GM12864 (cell line): ENCODE measurements at regions not wholly inside any gene's neighbourhood (a gene's known extent, or its start where the extent isn't known, plus 50 kb on each side); places are given as distances from the start of the nearest gene placed in this dataset.

Source experiments
- DNase-seq: peaks from one replicate; pipeline ENCODE4 v3.0.0-alpha.2; 2011; ENCODE audit warnings: low read depth
- H3K4me3 ChIP-seq: 2 replicates; pipeline ENCODE4 v1.5.1; 2011; ENCODE audit warnings: mild to moderate bottlenecking, low read depth, low read length, control low read depth
- TF ChIP-seq, protein P1 (sequence below): IDR thresholded peaks from 2 replicates; pipeline ENCODE4 v1.5.1; 2011; ENCODE audit warnings: low read depth, mild to moderate bottlenecking, moderate library complexity, low read length, control low read depth, inconsistent platforms; ENCODE audit errors: missing control alignments

DNA sequence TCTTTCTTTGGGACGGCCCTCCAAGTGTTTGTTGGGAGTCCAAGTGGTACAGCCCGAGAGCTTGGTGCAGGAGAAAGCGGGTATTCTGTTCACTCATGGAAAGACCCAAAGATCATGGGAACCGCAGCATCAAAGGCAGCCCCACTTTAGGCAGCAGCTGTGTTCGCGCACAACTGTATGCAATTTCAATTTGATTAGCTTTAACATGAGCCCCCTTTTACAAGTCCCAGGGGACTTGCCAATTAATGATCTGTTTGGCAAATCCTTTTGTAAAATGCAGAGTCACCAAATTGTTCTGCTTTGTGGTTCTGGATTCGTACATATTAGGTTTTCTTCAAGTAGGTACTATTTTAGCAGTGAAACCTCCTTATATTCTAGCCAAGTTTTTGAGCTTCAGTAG lies 217.7 kb downstream of the AACS start:
- no peak for DNase-seq
- H3K4me3 ChIP-seq, result no peak overlapping the region
- TF ChIP-seq, protein P1, sequence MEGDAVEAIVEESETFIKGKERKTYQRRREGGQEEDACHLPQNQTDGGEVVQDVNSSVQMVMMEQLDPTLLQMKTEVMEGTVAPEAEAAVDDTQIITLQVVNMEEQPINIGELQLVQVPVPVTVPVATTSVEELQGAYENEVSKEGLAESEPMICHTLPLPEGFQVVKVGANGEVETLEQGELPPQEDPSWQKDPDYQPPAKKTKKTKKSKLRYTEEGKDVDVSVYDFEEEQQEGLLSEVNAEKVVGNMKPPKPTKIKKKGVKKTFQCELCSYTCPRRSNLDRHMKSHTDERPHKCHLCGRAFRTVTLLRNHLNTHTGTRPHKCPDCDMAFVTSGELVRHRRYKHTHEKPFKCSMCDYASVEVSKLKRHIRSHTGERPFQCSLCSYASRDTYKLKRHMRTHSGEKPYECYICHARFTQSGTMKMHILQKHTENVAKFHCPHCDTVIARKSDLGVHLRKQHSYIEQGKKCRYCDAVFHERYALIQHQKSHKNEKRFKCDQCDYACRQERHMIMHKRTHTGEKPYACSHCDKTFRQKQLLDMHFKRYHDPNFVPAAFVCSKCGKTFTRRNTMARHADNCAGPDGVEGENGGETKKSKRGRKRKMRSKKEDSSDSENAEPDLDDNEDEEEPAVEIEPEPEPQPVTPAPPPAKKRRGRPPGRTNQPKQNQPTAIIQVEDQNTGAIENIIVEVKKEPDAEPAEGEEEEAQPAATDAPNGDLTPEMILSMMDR, result no peak

DNA sequence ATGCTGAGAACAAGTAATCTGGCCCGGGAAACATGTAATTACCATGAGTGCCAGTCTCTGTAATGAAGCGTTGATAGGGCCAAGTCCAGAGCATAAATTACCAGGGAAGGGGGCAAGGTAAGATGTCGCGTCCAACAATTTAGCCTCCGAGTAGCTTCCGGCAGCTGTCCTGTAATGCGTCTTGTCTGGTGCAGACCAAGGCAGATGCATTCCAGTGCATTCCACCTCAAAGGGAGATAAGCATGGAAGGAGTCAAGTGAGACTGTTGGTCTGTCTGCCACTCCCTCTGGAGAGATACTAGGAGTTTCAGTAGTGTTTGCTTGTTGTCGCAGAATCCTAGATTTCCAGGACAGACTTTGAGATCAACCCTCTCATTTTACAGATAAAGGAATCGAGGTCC lies 218.3 kb downstream of the AACS start:
- no peak for DNase-seq
- TF ChIP-seq, protein P1, result no peak
- no peak overlapping the region for H3K4me3 ChIP-seq

DNA sequence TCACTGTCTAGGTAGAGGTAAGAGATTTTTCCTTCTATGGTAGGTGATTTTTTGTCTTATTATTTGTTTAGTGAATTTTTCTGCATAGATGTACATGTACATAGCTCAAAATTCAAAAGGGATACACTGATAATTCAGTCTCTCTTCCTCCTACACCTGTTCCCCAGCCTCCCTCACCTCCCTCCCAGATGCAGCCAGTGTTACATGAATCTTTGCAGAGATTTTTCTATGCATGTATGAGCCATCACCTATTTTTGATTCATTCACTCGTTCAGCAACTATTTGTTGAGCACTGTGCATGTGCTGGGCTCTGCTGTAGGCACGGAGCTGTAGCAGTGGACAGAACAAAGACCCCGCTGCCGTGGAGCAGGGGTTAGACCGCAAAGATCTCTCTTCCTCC lies 218.9 kb downstream of the AACS start:
- no peak overlapping the region for H3K4me3 ChIP-seq
- DNase-seq, result no peak
- TF ChIP-seq, protein P1, result no peak

DNA sequence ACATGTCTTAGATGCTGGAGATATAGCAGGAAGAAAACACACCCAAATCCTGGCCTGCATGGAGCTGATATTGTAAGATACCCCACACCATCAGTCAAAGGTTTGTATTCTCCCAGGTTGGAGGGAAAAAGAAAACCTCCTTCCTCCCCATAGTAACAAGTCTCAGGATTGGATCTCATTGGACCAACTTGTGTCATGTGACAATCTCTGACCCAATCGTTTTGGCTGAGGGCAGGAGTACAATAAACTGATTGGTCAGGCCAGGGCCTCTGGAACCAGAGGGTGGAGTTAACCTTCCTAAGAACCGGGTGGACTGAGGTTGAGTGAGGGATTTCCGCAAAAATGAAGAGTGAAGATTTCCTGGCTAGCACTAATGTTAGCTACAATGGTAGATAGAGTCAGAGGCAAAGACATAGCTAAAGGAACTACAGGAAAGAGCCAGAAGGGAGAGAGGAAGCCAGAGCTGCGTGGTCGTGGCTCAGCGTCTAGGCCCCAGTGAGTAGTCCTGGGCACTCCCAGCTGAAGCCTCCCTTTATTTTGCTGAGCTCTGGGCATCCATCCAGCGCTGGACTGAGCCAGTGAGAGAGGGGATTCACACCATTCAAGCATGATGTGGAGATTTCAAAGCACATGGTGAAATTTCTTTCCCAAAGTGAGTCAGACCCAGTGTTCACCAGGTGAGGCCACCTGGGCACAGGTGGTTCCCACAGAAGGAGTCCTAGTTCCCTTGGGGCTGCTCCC lies 219.9 kb downstream of the AACS start:
- no peak for DNase-seq
- TF ChIP-seq, protein P1, result no peak
- H3K4me3 ChIP-seq, result no peak overlapping the region

DNA sequence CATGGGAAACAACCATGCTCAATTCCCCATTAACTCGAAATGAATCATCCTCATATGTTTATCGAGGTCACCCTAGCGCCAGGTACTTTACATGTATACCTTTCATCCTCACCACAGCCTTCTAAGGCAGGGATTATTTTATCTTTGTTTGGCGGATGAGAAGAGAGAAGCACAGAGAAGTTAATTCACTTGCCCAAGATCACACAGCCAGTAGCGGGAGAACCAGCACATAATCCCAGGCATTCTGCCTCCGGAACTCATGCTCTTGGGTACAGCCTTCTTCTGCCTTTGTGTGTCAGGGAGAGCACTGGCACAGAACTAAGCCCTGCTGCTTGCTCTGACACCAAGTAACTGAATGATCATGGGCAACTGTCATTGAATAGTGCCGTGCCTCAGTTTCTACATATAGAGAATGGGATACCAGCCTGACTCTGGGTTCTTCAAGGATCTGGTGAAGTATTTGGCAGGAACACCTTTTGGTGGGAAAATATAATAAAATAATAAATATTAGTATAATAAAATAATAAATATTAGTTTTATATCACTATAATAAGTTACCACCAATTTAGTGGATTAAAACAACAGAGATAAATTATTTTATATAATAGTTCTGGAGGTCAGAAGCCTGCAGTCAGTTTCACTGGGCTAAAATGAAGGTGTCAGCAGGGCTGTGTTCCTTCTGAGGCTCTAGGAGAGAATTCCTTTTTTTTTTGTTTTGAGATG lies 220.9 kb downstream of the AACS start:
- TF ChIP-seq, protein P1, result no peak
- no peak overlapping the region for H3K4me3 ChIP-seq
- DNase-seq, result no peak

DNA sequence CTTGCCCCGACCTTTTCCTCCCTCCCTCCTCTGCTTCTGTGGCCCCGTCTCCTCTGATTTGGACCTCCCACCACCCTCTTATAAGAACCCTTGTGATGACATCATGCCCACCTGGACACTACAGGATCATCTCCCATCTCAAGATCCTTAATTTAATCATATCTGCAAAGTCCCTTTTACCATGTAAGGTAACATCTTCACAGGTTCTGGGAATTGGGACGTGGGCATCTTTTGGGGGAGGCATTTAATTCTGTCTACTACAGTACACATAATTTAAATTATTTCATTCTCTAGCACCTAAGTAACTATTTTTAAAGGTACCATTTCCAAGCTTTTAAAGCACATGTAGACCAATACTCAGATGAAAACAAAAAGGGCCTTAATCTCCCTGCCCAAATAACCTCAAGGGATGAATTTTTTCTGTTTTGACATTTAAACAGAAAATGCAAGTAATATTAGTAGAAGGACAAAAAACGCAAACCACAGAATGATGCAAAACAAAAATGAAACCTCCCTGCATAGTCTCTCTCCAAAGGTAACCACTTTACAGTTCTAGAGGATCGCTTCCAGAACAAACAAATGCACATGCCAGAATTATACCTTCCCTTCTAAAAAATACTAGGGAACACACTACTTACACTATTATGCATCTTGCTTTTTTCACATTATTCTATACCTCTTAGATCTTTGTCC lies 222.1 kb downstream of the AACS start:
- no peak for DNase-seq
- H3K4me3 ChIP-seq, result no peak overlapping the region

More for the DNA sequence above, 222.1 kb downstream of the AACS start:
- TF ChIP-seq, protein P1, result no peak
